ENCODE measurements at regions not wholly inside any gene's neighbourhood (a gene's known extent, or its start where the extent isn't known, plus 50 kb on each side); places are given as distances from the start of the nearest gene placed in this dataset.
A peak's percentile ranks its signal among the peaks of the same experiment; 100 is the strongest.

GRCh38 chr21:16280686-16281091 lies 550.9 kb downstream of the USP25 start:
- TF ChIP-seq POLR2A (IDR thresholded peaks at IDR 0.05), result peak in 1 of 2 donors; percentile 12
- TF ChIP-seq CTCF (IDR thresholded peaks at IDR 0.05 in 4 of 5, conservative IDR thresholded peaks at IDR 0.05 in 1 of 5), result no peak

Data from gastrocnemius medialis (tissue), 4 donors.